Astrocyte (in vitro differentiated cells and primary cell): ENCODE measurements at regions not wholly inside any gene's neighbourhood (a gene's known extent, or its start where the extent isn't known, plus 50 kb on each side); places are given as distances from the start of the nearest gene placed in this dataset.

Experiments used
- DNase-seq: peaks from one replicate; pipeline ENCODE4 v3.0.0-alpha.2; 2010; ENCODE audit warnings: low read depth
- FAIRE-seq: peaks from 2 replicates; lab custom pipeline; 2011; peaks lifted over from hg19 to GRCh38; lab: Jason Lieb, UNC
- H2AFZ ChIP-seq: 2 replicates; pipeline ENCODE4 v1.6.0; 2012; ENCODE audit warnings: low read depth, low read length, inconsistent platforms
- H3K27ac ChIP-seq: 2 replicates; pipeline ENCODE4 v1.5.1; 2011; ENCODE audit warnings: low read depth, low read length, inconsistent platforms
- H3K27me3 ChIP-seq: 2 replicates; pipeline ENCODE4 v1.6.0; 2011; ENCODE audit warnings: low read length, inconsistent platforms; ENCODE audit not compliant: insufficient read depth
- H3K36me3 ChIP-seq: 2 replicates; pipeline ENCODE4 v1.5.1; 2011; ENCODE audit warnings: low read length, inconsistent platforms; ENCODE audit not compliant: insufficient read depth
- H3K4me1 ChIP-seq: 2 replicates; pipeline ENCODE4 v1.5.1; 2011; ENCODE audit warnings: low read length, inconsistent platforms; ENCODE audit not compliant: insufficient read depth
- H3K4me2 ChIP-seq: 2 replicates; pipeline ENCODE4 v1.6.0; 2012; ENCODE audit warnings: low read length, inconsistent platforms
- H3K4me3 ChIP-seq: 2 replicates; pipeline ENCODE4 v1.5.1; 2011; ENCODE audit warnings: low read depth, mild to moderate bottlenecking, low read length, inconsistent platforms; ENCODE audit not compliant: insufficient read depth
- H3K79me2 ChIP-seq: 2 replicates; pipeline ENCODE4 v1.6.0; 2012; ENCODE audit warnings: mild to moderate bottlenecking, low read length, inconsistent platforms; ENCODE audit not compliant: insufficient read depth
- H3K9ac ChIP-seq: 2 replicates; pipeline ENCODE4 v1.6.0; 2012; ENCODE audit warnings: mild to moderate bottlenecking, low read length, inconsistent platforms
- H3K9me3 ChIP-seq: 2 replicates; pipeline ENCODE4 v1.5.1; 2012; ENCODE audit warnings: low read depth, mild to moderate bottlenecking, low read length, inconsistent platforms; ENCODE audit not compliant: insufficient read depth
- H4K20me1 ChIP-seq: 2 replicates; pipeline ENCODE4 v1.6.0; 2012; ENCODE audit warnings: low read length, inconsistent platforms; ENCODE audit not compliant: insufficient read depth
- H3K27ac Mint-ChIP-seq: one replicate; pipeline ENCODE4 v1.8.0; 2021; ENCODE audit warnings: mild to moderate bottlenecking, mixed read lengths; ENCODE audit not compliant: unreplicated experiment
- H3K27me3 Mint-ChIP-seq: one replicate; pipeline ENCODE4 v1.8.0; 2021; ENCODE audit warnings: low read depth, mixed read lengths; ENCODE audit not compliant: unreplicated experiment
- H3K36me3 Mint-ChIP-seq: one replicate; pipeline ENCODE4 v1.8.0; 2021; ENCODE audit warnings: low read depth, mixed read lengths; ENCODE audit not compliant: unreplicated experiment
- H3K4me1 Mint-ChIP-seq: one replicate; pipeline ENCODE4 v1.8.0; 2021; ENCODE audit warnings: low read depth, mixed read lengths; ENCODE audit not compliant: unreplicated experiment
- H3K4me3 Mint-ChIP-seq: one replicate; pipeline ENCODE4 v1.8.0; 2021; ENCODE audit warnings: mild to moderate bottlenecking, moderate library complexity, mixed read lengths; ENCODE audit not compliant: unreplicated experiment
- H3K9me3 Mint-ChIP-seq: one replicate; pipeline ENCODE4 v1.8.0; 2021; ENCODE audit warnings: mild to moderate bottlenecking, mixed read lengths; ENCODE audit not compliant: unreplicated experiment
- EZH2 ChIP-seq: IDR thresholded peaks from 2 replicates; pipeline ENCODE4 v1.6.1; 2012; ENCODE audit warnings: mild to moderate bottlenecking, low read length, inconsistent platforms; ENCODE audit not compliant: insufficient read depth
- TF ChIP-seq, protein P1 (sequence below): IDR thresholded peaks from 2 replicates; pipeline ENCODE4 v1.5.1; 2011; ENCODE audit warnings: low read depth, mild to moderate bottlenecking, inconsistent platforms, low read length, moderate library complexity; ENCODE audit not compliant: insufficient read depth

GRCh38 chr6:22756365-22756764 is 187.0 kb downstream of the HDGFL1 start:
- TF ChIP-seq, protein P1, sequence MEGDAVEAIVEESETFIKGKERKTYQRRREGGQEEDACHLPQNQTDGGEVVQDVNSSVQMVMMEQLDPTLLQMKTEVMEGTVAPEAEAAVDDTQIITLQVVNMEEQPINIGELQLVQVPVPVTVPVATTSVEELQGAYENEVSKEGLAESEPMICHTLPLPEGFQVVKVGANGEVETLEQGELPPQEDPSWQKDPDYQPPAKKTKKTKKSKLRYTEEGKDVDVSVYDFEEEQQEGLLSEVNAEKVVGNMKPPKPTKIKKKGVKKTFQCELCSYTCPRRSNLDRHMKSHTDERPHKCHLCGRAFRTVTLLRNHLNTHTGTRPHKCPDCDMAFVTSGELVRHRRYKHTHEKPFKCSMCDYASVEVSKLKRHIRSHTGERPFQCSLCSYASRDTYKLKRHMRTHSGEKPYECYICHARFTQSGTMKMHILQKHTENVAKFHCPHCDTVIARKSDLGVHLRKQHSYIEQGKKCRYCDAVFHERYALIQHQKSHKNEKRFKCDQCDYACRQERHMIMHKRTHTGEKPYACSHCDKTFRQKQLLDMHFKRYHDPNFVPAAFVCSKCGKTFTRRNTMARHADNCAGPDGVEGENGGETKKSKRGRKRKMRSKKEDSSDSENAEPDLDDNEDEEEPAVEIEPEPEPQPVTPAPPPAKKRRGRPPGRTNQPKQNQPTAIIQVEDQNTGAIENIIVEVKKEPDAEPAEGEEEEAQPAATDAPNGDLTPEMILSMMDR, result no peak
- no peak for TF ChIP-seq EZH2
- Mint-ChIP-seq H3K36me3 (no peaks in the 10 kb centered on the region), H3K9me3 (no peaks in the 10 kb centered on the region), H3K27me3 (no peaks in the 10 kb centered on the region), H3K27ac (no peak overlapping the region), H3K4me1 (no peaks in the 10 kb centered on the region), H3K4me3 (no peak overlapping the region)
- Histone ChIP-seq H3K36me3 (no peaks in the 10 kb centered on the region), H3K9ac (no peak overlapping the region), H3K4me3 (no peak overlapping the region), H3K27me3 (no peaks in the 10 kb centered on the region), H3K4me2 (peak overlapping the region; percentile 20), H3K4me1 (no peaks in the 10 kb centered on the region), H2AFZ (peak overlapping the region; percentile 38), H3K27ac (no peak overlapping the region), H4K20me1 (no peaks in the 10 kb centered on the region), H3K9me3 (no peaks in the 10 kb centered on the region), H3K79me2 (no peaks in the 10 kb centered on the region)
- DNase-seq, result peak; percentile 80
- FAIRE-seq, result peak; percentile 9

GRCh38 chr6:22764496-22764895 is 195.1 kb downstream of the HDGFL1 start:
- peaks cover 2% of the 10 kb centered on the region for H3K9me3 Mint-ChIP-seq
- H3K36me3 ChIP-seq, result no peaks in the 10 kb centered on the region
- DNase-seq, result peak; percentile 82
- no peaks in the 10 kb centered on the region for H3K79me2 ChIP-seq
- H3K36me3 Mint-ChIP-seq, result no peaks in the 10 kb centered on the region
- H3K27ac ChIP-seq, result peak overlapping the region; percentile 14
- H3K9ac ChIP-seq, result no peak overlapping the region
- no peaks in the 10 kb centered on the region for H4K20me1 ChIP-seq
- no peak for TF ChIP-seq EZH2
- TF ChIP-seq, protein P1, result no peak
- H3K27me3 Mint-ChIP-seq, result no peaks in the 10 kb centered on the region
- no peaks in the 10 kb centered on the region for H3K27me3 ChIP-seq
- H3K4me2 ChIP-seq, result peak overlapping the region; percentile 13
- H3K4me1 Mint-ChIP-seq, result peaks cover 26% of the 10 kb centered on the region
- H3K4me3 Mint-ChIP-seq, result no peak overlapping the region
- FAIRE-seq, result no peak
- H3K9me3 ChIP-seq, result no peaks in the 10 kb centered on the region
- H2AFZ ChIP-seq, result no peak overlapping the region
- H3K4me3 ChIP-seq, result no peak overlapping the region
- H3K4me1 ChIP-seq, result peaks cover 5% of the 10 kb centered on the region
- peak overlapping the region; percentile 2 for H3K27ac Mint-ChIP-seq

- Histone ChIP-seq H3K27me3 (no peaks in the 10 kb centered on the region), H3K9ac (no peak overlapping the region), H3K4me3 (no peak overlapping the region), H3K4me1 (peaks cover 5% of the 10 kb centered on the region), H3K9me3 (no peaks in the 10 kb centered on the region), H2AFZ (no peak overlapping the region), H3K4me2 (peak overlapping the region; percentile 35), H3K27ac (no peak overlapping the region), H3K79me2 (no peaks in the 10 kb centered on the region), H3K36me3 (no peaks in the 10 kb centered on the region), H4K20me1 (no peaks in the 10 kb centered on the region)
- peak; percentile 70 for DNase-seq
- Mint-ChIP-seq H3K4me3 (no peak overlapping the region), H3K4me1 (peaks cover 26% of the 10 kb centered on the region), H3K27ac (peak overlapping the region; percentile 67), H3K27me3 (no peaks in the 10 kb centered on the region), H3K9me3 (peaks cover 2% of the 10 kb centered on the region), H3K36me3 (no peaks in the 10 kb centered on the region)
- no peak for TF ChIP-seq EZH2
- TF ChIP-seq, protein P1, result no peak
- FAIRE-seq, result no peak
These were observed 195.6 kb downstream of the HDGFL1 start for GRCh38 chr6:22765015-22765414.
